ENCODE measurements at regions not wholly inside any gene's neighbourhood (a gene's known extent, or its start where the extent isn't known, plus 50 kb on each side); places are given as distances from the start of the nearest gene placed in this dataset.

DNA sequence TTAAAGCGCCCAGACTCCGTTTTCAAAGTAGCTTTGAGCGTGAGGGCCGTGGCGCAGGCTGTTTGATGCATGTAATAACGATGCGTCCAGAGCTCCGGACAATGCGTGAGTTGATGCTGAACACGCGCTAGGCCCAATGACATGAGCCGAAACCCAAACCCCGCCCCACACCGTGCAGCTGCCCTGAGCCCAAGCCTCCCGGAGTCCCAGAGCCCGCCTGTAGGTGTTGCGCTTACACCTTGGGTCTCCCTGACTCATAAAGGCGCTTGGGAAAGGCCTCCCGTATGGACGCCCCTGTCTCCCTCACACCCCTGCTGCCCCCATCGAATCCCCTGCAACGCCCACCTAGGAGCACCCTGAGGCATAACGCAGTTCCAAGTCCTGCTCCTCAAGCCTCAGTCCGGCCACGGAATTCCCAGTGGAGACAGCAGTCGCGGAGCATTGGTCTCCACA is 87.6 kb downstream of the ERMARD start:
- H3K79me2 ChIP-seq (ENCODE audit: insufficient read depth, low read length) = no peaks in the 10 kb centered on the region
- TF ChIP-seq, protein P1, sequence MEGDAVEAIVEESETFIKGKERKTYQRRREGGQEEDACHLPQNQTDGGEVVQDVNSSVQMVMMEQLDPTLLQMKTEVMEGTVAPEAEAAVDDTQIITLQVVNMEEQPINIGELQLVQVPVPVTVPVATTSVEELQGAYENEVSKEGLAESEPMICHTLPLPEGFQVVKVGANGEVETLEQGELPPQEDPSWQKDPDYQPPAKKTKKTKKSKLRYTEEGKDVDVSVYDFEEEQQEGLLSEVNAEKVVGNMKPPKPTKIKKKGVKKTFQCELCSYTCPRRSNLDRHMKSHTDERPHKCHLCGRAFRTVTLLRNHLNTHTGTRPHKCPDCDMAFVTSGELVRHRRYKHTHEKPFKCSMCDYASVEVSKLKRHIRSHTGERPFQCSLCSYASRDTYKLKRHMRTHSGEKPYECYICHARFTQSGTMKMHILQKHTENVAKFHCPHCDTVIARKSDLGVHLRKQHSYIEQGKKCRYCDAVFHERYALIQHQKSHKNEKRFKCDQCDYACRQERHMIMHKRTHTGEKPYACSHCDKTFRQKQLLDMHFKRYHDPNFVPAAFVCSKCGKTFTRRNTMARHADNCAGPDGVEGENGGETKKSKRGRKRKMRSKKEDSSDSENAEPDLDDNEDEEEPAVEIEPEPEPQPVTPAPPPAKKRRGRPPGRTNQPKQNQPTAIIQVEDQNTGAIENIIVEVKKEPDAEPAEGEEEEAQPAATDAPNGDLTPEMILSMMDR (IDR thresholded peaks at IDR 0.05; ENCODE audit: extremely low read depth, low read depth, low read length) = no peak
- H4K20me1 ChIP-seq (ENCODE audit: insufficient read depth, low read length) = no peaks in the 10 kb centered on the region

DNA sequence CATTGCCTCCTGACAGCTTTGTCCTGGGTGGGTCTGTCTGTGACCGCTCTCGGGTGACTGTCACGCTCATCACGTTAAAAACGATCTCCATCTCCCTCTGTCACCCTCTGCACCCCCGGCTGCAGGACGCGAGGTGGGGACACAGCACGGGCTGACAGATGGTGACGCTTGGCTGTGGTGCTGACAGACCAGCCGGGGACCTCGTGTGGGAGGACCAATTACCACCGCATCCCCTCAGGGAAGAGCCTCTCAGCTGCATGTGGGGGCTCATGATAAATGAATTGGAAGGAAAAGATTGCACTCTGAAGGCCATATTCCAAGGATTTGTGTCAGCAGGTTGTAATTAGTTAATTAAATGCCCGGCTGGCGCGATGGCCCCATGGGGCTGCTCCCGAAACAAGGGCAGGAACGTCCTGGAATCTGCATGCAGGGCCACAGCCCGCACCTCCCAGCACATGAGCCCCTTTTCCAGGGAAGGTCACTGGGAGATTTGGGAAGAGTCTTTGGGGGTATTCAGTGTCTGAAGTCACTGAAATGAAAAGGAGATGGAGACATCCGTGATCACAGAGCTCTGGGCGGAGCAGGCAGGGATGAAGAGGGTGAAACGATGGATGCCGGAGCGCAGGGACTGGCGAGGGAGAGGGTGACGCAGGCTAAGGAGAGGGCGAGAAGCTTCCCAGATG is 87.1 kb downstream of the ERMARD start:
- no peaks in the 10 kb centered on the region for H4K20me1 ChIP-seq (ENCODE audit: insufficient read depth, low read length)
- no peaks in the 10 kb centered on the region for H3K36me3 ChIP-seq (ENCODE audit: insufficient read depth, low read length)
- no peak overlapping the region for H3K27ac ChIP-seq (ENCODE audit: low read depth, low read length)
- H3K79me2 ChIP-seq (ENCODE audit: insufficient read depth, low read length) = no peaks in the 10 kb centered on the region
- peak; percentile 78 for DNase-seq (ENCODE audit: insufficient read length, low spot score, missing footprints)
- no peak overlapping the region for H3K4me2 ChIP-seq (ENCODE audit: insufficient read depth, low read length)
- H2AFZ ChIP-seq (ENCODE audit: low read length) = no peak overlapping the region
- no peaks in the 10 kb centered on the region for H3K4me1 ChIP-seq (ENCODE audit: insufficient read depth, low read length)
- H3K4me3 ChIP-seq (ENCODE audit: insufficient read depth, low read length) = no peak overlapping the region
- no peaks in the 10 kb centered on the region for H3K9me3 ChIP-seq (ENCODE audit: low read depth, low read length)
- peaks cover 3% of the 10 kb centered on the region for H3K27me3 ChIP-seq (ENCODE audit: insufficient read depth, low read length)
- TF ChIP-seq, protein P1 (IDR thresholded peaks at IDR 0.05; ENCODE audit: extremely low read depth, low read depth, low read length) = no peak

More for the DNA sequence above, 87.6 kb downstream of the ERMARD start:
- Histone ChIP-seq H3K4me3 (ENCODE audit: insufficient read depth, low read length) (no peak overlapping the region), H2AFZ (ENCODE audit: low read length) (no peak overlapping the region), H3K4me2 (ENCODE audit: insufficient read depth, low read length) (no peak overlapping the region), H3K4me1 (ENCODE audit: insufficient read depth, low read length) (no peaks in the 10 kb centered on the region), H3K27ac (ENCODE audit: low read depth, low read length) (no peak overlapping the region), H3K27me3 (ENCODE audit: insufficient read depth, low read length) (peaks cover 3% of the 10 kb centered on the region), H3K36me3 (ENCODE audit: insufficient read depth, low read length) (no peaks in the 10 kb centered on the region), H3K9me3 (ENCODE audit: low read depth, low read length) (no peaks in the 10 kb centered on the region)
- peak; percentile 62 for DNase-seq (ENCODE audit: insufficient read length, low spot score, missing footprints)

DNA sequence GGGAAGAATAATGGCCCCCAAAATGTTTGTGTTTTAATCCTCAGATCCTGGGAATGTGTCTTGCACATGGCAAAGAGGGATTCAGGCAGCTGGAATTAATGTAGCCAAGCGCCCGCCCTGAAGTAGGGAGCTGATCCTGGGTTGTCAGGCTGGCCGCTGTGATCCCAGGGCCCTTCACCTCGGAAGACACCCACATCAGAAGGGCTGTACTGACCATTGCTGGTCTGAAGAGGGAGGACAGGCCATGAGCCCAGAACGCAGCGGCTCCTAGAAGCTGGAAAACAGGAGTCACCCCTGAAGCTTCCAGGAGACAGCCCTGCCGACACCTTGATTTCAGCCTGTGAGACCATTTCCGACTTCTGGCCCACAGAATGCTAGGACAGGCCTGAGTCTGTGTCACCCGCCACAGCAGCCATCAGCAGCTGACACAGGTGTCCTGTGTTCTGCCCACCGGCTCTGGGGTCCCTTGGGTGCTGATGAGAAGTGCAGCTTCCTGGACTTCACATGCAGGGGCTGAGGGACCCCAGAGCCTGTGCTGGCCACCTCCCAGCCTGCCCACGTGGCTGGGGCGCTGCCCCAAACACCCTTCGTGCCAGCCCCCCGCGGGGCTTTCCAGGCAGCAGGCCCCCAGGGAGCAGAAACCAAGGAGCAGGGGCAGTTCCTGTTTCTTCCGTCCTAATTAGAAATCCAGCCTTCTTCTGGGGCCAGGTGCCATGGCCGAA is 86.3 kb downstream of the ERMARD start:
- no peak overlapping the region for H2AFZ ChIP-seq (ENCODE audit: low read length)
- no peaks in the 10 kb centered on the region for H3K79me2 ChIP-seq (ENCODE audit: insufficient read depth, low read length)
- no peaks in the 10 kb centered on the region for H3K36me3 ChIP-seq (ENCODE audit: insufficient read depth, low read length)
- peaks cover 3% of the 10 kb centered on the region for H3K27me3 ChIP-seq (ENCODE audit: insufficient read depth, low read length)
- no peak overlapping the region for H3K4me3 ChIP-seq (ENCODE audit: insufficient read depth, low read length)
- TF ChIP-seq, protein P1 (IDR thresholded peaks at IDR 0.05; ENCODE audit: extremely low read depth, low read depth, low read length) = no peak
- no peak overlapping the region for H3K4me2 ChIP-seq (ENCODE audit: insufficient read depth, low read length)
- H3K4me1 ChIP-seq (ENCODE audit: insufficient read depth, low read length) = no peaks in the 10 kb centered on the region
- H4K20me1 ChIP-seq (ENCODE audit: insufficient read depth, low read length) = no peaks in the 10 kb centered on the region
- no peak overlapping the region for H3K27ac ChIP-seq (ENCODE audit: low read depth, low read length)
- H3K9me3 ChIP-seq (ENCODE audit: low read depth, low read length) = no peaks in the 10 kb centered on the region
- peak; percentile 36 for DNase-seq (ENCODE audit: insufficient read length, low spot score, missing footprints)

DNA sequence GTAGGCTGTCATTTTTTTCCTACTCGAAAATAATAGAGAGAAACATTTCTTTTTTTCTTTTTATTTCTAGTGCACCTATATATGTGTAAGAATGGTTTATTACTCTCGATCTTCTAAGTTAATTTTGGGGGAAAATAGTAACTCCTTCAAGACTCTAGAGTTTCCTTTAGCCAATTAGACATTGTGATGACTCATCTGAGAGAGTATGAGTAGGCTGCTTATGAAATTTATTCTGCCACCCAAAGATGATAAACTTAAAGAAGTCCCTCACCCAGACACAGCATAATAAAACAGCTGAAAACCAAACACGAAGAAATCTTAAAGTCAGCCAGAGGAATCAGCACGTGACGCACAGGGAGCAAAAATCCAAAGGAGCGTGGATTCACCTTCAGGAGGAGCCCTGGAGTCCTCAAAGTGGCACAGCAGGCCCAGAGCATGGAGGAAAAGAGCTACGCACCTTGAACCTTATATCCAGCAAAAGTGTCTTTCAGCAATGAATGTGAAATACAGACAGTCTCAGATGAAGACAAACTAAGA is 81.9 kb downstream of the ERMARD start:
- Histone ChIP-seq H3K4me2 (ENCODE audit: insufficient read depth, low read length) (no peak overlapping the region), H3K4me3 (ENCODE audit: insufficient read depth, low read length) (no peak overlapping the region), H3K4me1 (ENCODE audit: insufficient read depth, low read length) (no peaks in the 10 kb centered on the region), H3K9me3 (ENCODE audit: low read depth, low read length) (no peaks in the 10 kb centered on the region), H3K36me3 (ENCODE audit: insufficient read depth, low read length) (no peaks in the 10 kb centered on the region), H3K27me3 (ENCODE audit: insufficient read depth, low read length) (peaks cover 6% of the 10 kb centered on the region), H4K20me1 (ENCODE audit: insufficient read depth, low read length) (peaks cover 2% of the 10 kb centered on the region), H3K79me2 (ENCODE audit: insufficient read depth, low read length) (no peaks in the 10 kb centered on the region), H3K27ac (ENCODE audit: low read depth, low read length) (no peak overlapping the region), H2AFZ (ENCODE audit: low read length) (no peak overlapping the region)
- TF ChIP-seq, protein P1 (IDR thresholded peaks at IDR 0.05; ENCODE audit: extremely low read depth, low read depth, low read length) = no peak
- peak; percentile 80 for DNase-seq (ENCODE audit: insufficient read length, low spot score, missing footprints)

Measured in osteoblast (primary cell).